Aorta (tissue), 5 donors: ENCODE measurements at regions not wholly inside any gene's neighbourhood (a gene's known extent, or its start where the extent isn't known, plus 50 kb on each side); places are given as distances from the start of the nearest gene placed in this dataset.
"Not testable (repeated sequence)": the region's sequence is repeated elsewhere in the genome, so short reads cannot be mapped to it uniquely, and the experiment has no call there.

Source experiments
- ATAC-seq: fragments of 200-7000 bp; cut with Tn5 transposase; one replicate; pipeline ENCODE4 v1.9.1; 2022; ENCODE audit warnings: moderate library complexity; ENCODE audit not compliant: low FRiP score
- DNase-seq, 2 donors: peaks; one replicate each; pipeline ENCODE4 v3.0.0-alpha.2; 2020
- H3K27ac ChIP-seq, 2 donors: one replicate each; pipeline ENCODE4 v1.5.1; 2013; ENCODE audit warnings: low read length in 2 of 2, mild to moderate bottlenecking in 2 of 2, moderate library complexity in 2 of 2, control low read depth in 1 of 2, inconsistent platforms in 1 of 2, low read depth in 1 of 2
- H3K27me3 ChIP-seq, 2 donors: one replicate each; pipeline ENCODE4 v1.6.1; 2013; ENCODE audit warnings: control low read depth in 1 of 2, low read length in 1 of 2, mild to moderate bottlenecking in 1 of 2, moderate library complexity in 1 of 2; ENCODE audit not compliant: insufficient read depth in 2 of 2, control insufficient read depth in 1 of 2
- H3K36me3 ChIP-seq, 2 donors: one replicate each; pipeline ENCODE4 v1.6.1; 2013; ENCODE audit warnings: control low read depth in 1 of 2, low read length in 1 of 2, mild to moderate bottlenecking in 1 of 2; ENCODE audit not compliant: insufficient read depth in 2 of 2, control insufficient read depth in 1 of 2
- H3K4me1 ChIP-seq, 2 donors: one replicate each; pipeline ENCODE4 v1.6.1; 2013; ENCODE audit warnings: low read length in 2 of 2, control low read depth in 1 of 2, mild to moderate bottlenecking in 1 of 2, moderate library complexity in 1 of 2; ENCODE audit not compliant: insufficient read depth in 2 of 2, control insufficient read depth in 1 of 2
- H3K4me3 ChIP-seq, 2 donors: one replicate each; pipeline ENCODE4 v1.5.1; 2013; ENCODE audit warnings: low read length in 2 of 2, control low read depth in 1 of 2, mild to moderate bottlenecking in 1 of 2
- H3K9me3 ChIP-seq: one replicate; pipeline ENCODE4 v1.6.1; 2013; ENCODE audit warnings: mild to moderate bottlenecking, low read length; ENCODE audit not compliant: control insufficient read depth
- WGBS, 2 donors: extraction: QIAGEN DNeasy Blood & Tissue Kit; methylation state at CpG; one replicate each; pipeline ENCODE4 v1.1.7; 2013; 5-methylcytosine and 5-hydroxymethylcytosine counted together
- intact Hi-C, 2 donors: fragments of 100-400 bp; cut with DNase I; formaldehyde crosslinking; loops; one replicate each; pipeline versions ENCODE4 v1.14.2 to v1.15.0; 2022
- donor health status: healthy with polysubstance abuse.
- donor health status: Bipolar disorder and iron deficiency.
- donor health status: DM: no; HTN: no; CAD: no.
- donor health status: DM: no; HTN: no; CAD: no.
- donor health status: DM: yes; HTN: yes; CAD: no.

DNA sequence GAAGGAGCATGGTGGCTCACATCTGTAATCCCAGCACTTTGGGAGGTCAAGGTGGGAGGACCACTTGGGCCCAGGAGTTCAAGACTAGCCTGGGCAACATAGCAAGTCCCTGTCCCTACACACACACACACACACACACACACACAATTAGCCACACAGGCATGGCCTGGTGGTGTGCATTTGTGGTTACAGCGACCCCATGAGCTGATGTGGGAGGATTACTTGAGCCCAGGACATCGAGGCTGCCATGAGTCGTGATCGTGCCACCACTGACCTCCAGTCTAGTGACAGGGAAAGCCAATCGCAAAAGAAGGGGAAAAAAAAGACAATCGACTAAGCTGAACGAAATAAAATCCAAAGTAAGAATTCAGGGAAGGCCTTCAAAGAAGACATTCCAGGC lies 67.9 kb downstream of the TBX3 start:
- H3K4me1 ChIP-seq: no peaks in the 10 kb centered on the region
- ATAC-seq (no peak), DNase-seq (no peak)
- H3K4me3 ChIP-seq: no peak overlapping the region
- no peaks in the 10 kb centered on the region for H3K27me3 ChIP-seq
- intact Hi-C loops: no loop called here
- no peak overlapping the region for H3K27ac ChIP-seq
- 84 to 88% methylated on average over 7 of the region's 7 CpGs for WGBS, 2 donors
- peaks cover 4% of the 10 kb centered on the region for H3K9me3 ChIP-seq
- no peaks in the 10 kb centered on the region for H3K36me3 ChIP-seq

DNA sequence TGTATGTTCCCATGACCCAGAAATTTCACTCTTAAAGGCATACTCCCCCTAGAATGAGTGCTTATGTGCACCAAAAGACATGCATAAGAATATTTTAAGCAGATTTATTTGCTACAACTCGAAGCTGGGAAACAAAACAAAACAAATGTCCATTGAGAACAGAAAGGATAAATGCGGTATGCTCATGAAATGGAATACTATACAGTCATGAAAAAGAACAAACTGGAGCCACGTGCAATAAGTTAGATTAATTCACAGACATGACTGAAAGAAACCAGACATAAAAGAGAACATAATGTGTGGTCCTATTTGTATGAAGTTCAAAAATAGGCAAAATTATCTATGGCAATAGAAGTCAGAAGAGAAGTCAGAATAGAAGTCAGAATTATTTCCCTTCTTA lies 69.9 kb downstream of the TBX3 start:
- intact Hi-C loops: no loop called here
- Histone ChIP-seq H3K4me3 (no peak overlapping the region), H3K4me1 (no peaks in the 10 kb centered on the region), H3K36me3 (no peaks in the 10 kb centered on the region), H3K27ac (no peak overlapping the region), H3K27me3 (no peaks in the 10 kb centered on the region), H3K9me3 (peaks cover 4% of the 10 kb centered on the region)
- 68 to 75% methylated on average over 3 of the region's 3 CpGs for WGBS, 2 donors
- no peak for DNase-seq
- no peak for ATAC-seq

DNA sequence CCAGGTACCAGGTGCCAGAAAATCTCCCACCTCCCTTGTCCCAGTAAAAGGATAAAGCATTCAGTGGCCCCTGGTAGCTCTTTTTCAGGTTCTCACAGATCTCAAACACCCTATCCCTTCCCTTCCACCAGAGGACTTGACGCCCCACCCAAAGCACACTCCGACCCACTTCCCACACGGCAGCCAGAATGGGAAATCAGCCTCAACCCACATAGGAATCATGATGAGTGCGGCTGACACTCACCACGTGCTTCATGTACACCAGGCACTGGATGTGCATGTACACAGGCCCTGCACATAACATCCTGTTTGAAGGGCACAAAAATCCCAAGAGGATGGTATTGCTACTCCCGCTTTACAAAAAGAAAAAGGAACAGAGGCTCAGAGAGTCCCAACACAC lies 71.9 kb downstream of the TBX3 start:
- intact Hi-C loops: no loop called here
- Histone ChIP-seq H3K27ac (no peak overlapping the region), H3K36me3 (no peaks in the 10 kb centered on the region), H3K9me3 (peaks cover 4% of the 10 kb centered on the region), H3K4me1 (no peaks in the 10 kb centered on the region), H3K4me3 (no peak overlapping the region), H3K27me3 (no peaks in the 10 kb centered on the region)
- 78 to 84% methylated on average over 6 of the region's 6 CpGs for WGBS, 2 donors
- ATAC-seq (no peak), DNase-seq (no peak)

DNA sequence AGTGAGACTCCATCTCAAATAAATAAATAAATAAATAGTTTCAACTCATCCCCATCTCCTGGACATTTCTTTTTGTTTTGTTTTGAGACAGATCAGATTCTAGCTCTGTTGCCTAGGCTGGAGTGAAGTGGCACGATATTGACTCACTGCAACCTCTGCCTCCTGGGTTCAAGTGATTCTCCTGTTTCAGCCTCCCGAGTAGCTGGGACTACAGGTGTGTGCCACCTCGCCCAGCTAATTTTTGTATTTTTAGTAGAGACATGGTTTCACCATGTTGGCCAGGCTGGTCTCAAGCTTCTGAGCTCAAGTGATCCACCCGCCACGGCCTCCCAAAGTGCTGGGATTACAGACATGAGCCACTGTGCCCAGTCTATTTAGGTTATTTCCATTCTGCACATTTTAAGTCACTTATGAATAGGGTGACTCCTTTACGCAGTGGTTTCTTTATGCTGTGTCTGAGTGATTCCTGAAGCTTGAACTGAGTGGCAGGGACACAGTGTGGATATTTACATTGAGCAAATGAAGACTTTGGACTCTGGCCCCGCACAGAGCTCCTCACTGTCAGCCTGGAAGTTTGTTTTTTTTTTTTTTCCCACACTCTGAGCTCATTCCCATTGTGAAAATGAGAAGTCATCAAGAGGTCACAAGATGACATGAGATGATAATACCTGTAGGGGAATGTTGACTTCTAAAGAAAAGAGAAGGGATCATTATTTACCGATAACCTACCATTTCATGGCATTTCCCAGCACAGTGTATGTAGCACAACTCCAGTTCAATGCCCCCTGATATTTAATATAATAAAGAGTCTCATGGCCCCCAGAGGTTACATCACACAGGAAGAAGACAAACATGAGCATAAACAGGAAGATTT lies 72.6 kb downstream of the TBX3 start:
- no peaks in the 10 kb centered on the region for H3K27me3 ChIP-seq
- H3K36me3 ChIP-seq: no peaks in the 10 kb centered on the region
- DNase-seq (no peak), ATAC-seq (no peak)
- H3K9me3 ChIP-seq: peaks cover 4% of the 10 kb centered on the region
- H3K4me1 ChIP-seq: no peaks in the 10 kb centered on the region
- H3K4me3 ChIP-seq: no peak overlapping the region
- H3K27ac ChIP-seq: no peak overlapping the region
- intact Hi-C loops: no loop called here
- 83 to 85% methylated on average over 8 of the region's 8 CpGs for WGBS, 2 donors

DNA sequence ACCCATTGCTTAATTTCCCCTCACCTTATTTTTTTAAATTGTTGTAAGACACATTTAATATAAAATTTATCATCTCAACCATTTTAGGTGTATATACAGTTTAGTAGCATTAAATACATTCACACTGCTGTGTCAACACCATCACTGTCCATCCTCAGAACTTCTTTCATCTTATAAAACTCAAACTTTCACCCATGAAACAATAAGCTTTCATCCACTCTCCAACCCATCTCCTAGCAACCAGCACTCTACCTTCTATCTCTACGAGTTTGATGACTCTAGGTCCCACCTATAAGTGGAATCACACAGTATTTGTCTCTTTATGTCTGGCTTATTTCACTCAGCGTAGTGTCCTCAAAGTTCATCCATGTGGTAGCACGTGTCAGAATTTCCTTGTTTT lies 75.5 kb downstream of the TBX3 start:
- ATAC-seq (no peak), DNase-seq (no peak)
- H3K4me1 ChIP-seq: peaks cover 0 to 5% of the 10 kb centered on the region in 2 donors
- WGBS, 2 donors: 82 to 83% methylated on average over 3 of the region's 3 CpGs
- no peaks in the 10 kb centered on the region for H3K27me3 ChIP-seq
- H3K27ac ChIP-seq: no peak overlapping the region
- H3K36me3 ChIP-seq: no peaks in the 10 kb centered on the region
- no peaks in the 10 kb centered on the region for H3K9me3 ChIP-seq
- intact Hi-C loops: no loop called here
- H3K4me3 ChIP-seq: no peak overlapping the region

DNA sequence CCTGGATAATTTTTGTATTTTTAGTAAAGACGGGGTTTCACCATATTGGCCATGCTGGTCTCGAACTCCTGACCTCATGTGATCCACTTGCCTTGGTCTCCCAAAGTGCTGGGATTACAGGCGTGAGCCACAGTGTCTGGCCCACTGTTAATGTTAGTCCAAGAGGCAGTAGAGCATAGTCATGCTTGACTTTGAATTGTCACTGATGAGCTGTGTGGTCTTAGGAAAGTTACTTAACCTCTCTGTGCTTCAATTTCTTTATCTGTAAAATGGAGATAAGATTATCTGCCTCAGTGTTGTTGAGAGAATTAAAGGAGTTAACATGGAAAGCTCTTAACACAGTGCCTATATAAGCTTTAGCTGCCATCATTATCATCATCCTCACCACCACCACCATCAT lies 78.1 kb downstream of the TBX3 start:
- peaks cover 0 to 5% of the 10 kb centered on the region in 2 donors for H3K4me1 ChIP-seq
- no peaks in the 10 kb centered on the region for H3K27me3 ChIP-seq
- ATAC-seq: no peak
- DNase-seq: no peak
- H3K9me3 ChIP-seq: no peaks in the 10 kb centered on the region
- H3K36me3 ChIP-seq: no peaks in the 10 kb centered on the region
- intact Hi-C loops: no loop called here
- H3K4me3 ChIP-seq: no peak overlapping the region
- WGBS, 2 donors: 93 to 96% methylated on average over 3 of the region's 3 CpGs
- no peak overlapping the region for H3K27ac ChIP-seq

DNA sequence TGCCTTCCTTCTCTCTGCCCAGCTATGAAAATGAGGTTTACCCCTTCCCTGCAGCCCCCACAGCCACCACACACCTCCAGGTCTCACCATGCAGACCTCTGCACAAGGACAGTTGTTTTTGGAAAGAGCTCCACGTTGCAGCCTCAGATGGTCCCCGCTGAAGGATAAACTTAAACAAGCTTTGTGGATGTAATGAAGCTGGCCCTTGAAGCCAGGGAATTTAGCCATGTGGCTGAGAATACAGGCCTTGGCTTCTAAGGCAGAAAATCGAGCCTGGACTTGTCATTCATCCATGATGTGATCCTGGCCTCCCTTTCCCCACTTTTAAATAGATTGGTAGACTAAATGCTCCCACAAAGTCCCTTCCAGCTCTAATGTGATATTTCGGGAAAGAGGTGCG lies 79.4 kb downstream of the TBX3 start:
- no peaks in the 10 kb centered on the region for H3K27me3 ChIP-seq
- WGBS, 2 donors: 12 to 13% methylated on average over 5 of the region's 5 CpGs
- DNase-seq: no peak
- H3K27ac ChIP-seq: no peak overlapping the region
- H3K4me1 ChIP-seq: peaks cover 0 to 5% of the 10 kb centered on the region in 2 donors
- no peaks in the 10 kb centered on the region for H3K9me3 ChIP-seq
- intact Hi-C loops: no loop called here
- no peak overlapping the region for H3K4me3 ChIP-seq
- ATAC-seq: no peak
- H3K36me3 ChIP-seq: no peaks in the 10 kb centered on the region

DNA sequence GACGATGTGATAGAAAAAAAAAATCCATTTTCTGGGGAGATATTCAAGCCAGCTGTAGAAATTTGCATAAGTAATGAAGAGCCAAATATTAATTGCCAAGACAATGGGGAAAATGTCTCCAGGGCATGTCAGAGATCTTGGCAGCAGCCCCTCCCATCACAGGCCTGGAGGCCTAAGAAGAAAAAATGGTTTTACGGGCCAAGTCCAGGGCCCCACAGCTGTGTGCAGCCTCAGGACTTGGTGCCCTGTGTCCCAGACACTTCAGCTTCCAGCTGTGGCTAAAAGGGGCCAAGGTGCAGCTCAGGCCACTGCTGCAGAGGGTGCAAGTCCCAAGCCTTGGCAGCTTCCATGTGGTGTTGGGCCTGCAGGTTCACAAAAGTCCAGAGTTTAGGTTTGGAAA lies 83.4 kb downstream of the TBX3 start:
- H3K27me3 ChIP-seq, H3K27ac ChIP-seq, H3K4me3 ChIP-seq, ATAC-seq, DNase-seq, H3K9me3 ChIP-seq, H3K36me3 ChIP-seq, intact Hi-C loops, H3K4me1 ChIP-seq: not testable (repeated sequence)
- WGBS, 2 donors: 70 to 96% methylated on average over 2 of the region's 2 CpGs

DNA sequence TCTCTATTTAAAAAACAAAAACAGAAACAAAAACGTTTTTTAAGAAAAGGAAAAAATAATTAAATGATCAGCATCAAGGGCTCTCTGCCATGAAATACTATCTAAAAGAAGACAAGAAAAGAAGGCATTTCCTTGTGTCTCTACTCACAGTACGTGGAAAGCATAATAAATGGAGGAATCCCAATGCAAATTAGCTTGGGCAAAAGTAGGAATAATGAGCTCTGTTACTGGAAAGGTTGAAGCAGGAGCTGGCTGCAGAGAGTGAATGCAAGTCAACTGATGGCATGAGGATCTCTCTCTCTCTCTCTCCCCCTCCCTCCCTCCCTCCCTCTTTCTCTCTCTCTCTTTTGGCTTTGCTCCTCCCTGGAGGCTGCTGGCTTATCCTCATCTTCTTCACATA lies 85.9 kb downstream of the TBX3 start:
- no peak overlapping the region for H3K27ac ChIP-seq
- intact Hi-C loops: no loop called here

More for the DNA sequence above, 85.9 kb downstream of the TBX3 start:
- H3K4me3 ChIP-seq: no peak overlapping the region
- DNase-seq: no peak
- no peaks in the 10 kb centered on the region for H3K4me1 ChIP-seq
- H3K36me3 ChIP-seq: no peaks in the 10 kb centered on the region
- no peak for ATAC-seq
- no peaks in the 10 kb centered on the region for H3K27me3 ChIP-seq
- H3K9me3 ChIP-seq: peaks cover 2% of the 10 kb centered on the region
- 24 to 41% methylated on average over 2 of the region's 2 CpGs for WGBS, 2 donors
